ENCODE measurements at regions not wholly inside any gene's neighbourhood (a gene's known extent, or its start where the extent isn't known, plus 50 kb on each side); places are given as distances from the start of the nearest gene placed in this dataset.
"Not testable (repeated sequence)": the region's sequence is repeated elsewhere in the genome, so short reads cannot be mapped to it uniquely, and the experiment has no call there.

DNA sequence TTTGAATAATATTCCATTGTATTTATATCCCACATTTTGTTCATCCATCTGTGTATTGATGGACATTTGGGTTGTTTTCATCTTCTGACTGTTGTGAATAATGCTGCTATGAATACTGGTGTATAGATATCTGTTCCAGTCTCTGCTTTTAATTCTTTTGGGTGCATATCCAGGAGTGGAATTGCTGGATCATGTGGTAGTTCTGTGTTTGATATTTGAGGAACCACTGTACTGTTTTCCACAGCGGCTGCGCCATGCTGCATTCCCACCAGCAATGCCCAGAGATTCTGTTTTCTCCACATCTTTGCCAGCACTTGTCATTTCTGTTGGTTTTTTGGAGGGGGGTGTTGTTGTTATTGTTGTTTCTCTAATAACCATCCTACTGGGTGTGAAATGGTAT, 131.6 kb upstream of the KIF26B start:
- DNase-seq, result no peak

DNA sequence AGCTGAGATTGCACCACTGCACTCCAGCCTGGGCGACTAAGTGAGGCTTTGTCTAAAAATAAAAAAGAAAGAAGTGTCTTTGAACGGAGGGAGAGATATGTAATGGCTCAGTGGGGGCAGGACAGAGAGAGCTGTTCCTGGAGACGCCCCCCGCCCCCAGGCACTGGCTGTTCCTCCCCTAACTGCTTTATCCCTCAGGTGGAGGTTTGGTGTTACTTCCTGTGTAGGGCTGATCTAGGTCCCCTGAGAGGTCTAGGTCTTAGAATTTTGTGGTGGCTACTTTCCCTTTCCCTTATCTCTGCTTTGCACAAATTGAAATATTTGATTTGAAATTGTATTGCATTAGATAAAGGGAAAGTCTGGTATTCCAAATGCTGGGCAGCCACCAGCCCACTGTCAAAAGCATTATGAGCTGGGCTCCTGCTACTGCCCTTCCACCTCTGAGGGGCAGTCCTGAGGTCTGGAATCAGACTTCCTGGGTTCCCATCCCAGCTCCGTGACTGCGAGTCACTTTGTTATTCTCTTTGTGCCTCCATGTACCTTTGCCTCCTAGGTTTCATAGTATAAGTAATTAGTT, 134.8 kb upstream of the KIF26B start:
- DNase-seq, result no peak

DNA sequence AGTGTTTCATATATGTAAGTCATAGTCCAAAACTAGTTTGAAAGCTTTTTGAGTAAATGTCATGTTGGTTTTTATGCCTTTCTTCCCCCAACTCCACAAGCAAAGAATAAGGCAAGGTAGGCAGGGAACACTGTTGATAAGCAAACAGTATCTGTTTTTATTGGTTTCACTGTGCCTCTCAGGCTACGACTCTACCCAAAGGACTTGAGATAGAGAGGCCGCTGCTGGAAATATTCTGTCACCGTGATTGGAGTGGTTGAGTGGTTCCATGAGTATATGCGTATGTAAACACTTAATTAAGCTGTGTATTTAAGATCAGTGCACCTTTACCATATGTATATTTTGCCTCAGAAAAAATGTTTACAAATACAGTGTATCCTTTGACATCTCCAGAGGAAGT, 138.1 kb upstream of the KIF26B start:
- DNase-seq, result no peak

DNA sequence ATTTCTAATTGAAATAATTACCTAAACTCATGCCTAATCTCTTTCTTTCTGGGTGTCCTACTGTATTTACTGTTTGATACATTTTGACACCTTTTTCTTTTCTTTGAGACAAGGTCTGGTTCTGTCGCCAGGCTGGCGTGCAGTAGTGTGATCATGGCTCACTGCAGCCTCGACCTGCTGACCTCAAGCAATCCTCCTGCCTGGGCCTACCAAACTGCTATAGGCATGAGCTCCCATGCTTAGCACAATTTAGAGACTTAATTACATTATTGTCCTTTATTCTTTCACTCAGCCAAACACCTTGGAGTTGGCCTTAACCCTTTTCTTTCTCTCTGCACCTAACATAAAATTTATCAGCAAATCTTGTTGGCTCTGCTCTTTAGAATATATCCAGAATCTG, 139.8 kb upstream of the KIF26B start:
- no peak for DNase-seq

DNA sequence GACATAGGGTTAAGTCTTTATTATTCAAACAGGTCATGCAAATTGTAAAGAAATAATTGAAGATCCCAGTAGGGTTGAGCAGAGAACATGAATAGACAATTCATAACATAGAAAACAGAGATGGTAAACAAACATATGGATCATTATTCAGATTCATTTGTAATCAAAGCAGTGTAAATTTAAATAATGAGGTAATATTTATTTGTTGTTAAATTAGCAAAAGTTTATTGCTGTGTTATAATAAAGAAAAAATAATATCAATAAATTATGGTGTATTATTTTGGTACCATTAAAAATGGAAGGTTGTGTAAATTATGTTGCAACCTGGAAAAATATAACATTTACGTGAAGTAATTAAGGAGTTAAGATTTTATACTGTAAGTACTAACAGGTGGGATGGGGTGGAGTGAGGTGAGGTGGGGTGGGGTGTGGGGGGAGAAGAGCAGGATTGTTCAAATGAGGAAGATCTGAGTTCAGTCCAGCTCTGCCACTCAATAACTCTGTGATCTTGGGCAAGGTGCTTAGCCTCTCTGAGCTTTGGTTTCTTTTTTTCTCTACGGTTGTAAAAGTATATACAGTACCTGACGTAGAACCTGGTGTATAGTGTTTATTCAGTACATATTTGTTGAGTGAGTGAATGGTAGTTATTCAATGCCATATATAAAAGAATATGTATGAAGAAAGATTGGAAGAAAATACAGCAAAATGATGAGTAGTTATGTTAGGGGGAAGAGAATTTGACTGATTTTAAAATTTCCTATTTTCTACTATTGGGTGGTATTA, 140.3 kb upstream of the KIF26B start:
- no peak for DNase-seq

DNA sequence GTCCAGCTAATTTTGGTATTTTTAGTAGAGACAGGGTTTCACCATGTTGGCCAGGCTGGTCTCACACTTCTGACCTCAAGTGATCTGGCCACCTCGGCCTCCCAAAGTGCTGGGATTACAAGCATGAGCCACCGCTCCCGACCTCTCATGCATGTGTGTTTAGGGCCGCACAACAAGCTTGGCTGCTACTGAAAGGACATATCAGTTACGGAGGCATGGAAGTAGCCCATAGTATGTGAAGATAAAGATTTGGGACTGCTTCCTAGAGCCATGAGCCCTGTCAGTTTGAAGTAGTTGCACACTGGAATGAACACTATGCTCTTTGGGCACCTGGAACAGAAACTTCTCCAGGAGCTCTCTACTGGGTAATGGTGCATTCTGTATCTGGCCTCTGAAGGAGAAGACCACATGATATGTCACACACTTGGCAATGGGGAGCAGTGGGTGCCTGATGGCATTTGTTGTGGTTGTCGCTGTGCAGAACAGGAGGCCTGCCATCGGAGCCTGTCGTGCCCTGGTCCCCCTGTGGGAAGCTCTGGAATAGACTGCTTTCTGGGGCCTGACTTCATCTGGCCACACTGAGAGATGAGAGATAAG, 144.7 kb upstream of the KIF26B start:
- DNase-seq, result no peak

DNA sequence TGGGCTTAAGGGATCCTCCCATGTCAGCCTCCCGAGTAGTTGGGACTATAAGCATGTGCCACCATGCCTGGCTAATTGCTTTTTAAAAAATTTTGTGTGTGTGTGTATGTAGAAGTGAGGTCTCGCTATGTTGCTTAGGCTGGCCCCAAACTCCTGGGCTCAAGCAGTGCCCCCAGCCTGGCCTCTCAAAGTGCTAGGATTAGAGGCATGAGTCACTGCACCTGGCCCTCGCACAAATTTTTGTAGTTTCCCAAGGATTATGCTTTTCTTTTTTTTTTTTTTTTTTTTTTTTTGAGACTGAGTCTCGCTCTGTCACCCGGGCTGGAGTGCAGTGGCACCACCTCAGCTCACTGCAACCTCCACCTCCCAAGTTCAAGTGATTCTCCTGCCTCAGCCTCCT, 144.4 kb upstream of the HNRNPU start:
- DNase-seq, result no peak

DNA sequence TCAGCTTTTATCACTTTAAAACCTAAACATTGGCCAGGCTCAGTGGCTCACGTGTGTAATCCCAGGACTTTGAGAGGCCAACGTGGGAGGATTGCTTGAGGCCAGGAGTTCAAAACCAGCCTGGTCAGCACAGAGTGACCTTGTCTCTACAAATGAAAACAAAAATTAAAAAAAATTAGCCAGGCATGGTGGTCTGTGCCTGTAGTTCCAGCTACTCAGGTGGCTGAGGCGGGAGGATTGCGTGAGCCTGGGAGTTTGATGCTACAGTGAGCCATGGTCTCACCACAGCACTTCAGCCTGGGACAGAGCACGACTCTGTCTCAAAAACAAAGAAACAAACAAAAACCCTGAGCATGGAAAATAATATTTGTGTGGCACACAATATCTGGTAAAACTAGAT, 143.5 kb upstream of the HNRNPU start:
- DNase-seq, result no peak

DNA sequence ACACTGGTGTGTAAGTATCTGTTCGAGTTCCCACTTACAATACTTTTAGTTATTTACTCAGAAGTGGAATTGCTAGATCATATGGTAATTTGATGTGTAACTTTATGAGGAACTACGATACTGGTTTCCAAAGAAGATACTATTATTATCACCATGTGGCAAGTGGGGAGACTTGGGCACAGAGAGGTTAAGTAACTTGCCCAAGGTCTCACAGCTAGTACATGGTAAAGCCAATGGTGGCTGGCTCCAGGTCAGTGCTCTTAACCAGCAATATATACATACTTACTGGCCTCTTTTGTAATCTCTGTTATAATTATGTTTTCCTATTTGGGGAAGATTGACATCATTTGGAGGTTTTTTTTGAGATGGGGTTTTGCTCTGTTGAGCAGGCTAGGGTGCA, 138.9 kb upstream of the HNRNPU start:
- DNase-seq, result no peak

DNA sequence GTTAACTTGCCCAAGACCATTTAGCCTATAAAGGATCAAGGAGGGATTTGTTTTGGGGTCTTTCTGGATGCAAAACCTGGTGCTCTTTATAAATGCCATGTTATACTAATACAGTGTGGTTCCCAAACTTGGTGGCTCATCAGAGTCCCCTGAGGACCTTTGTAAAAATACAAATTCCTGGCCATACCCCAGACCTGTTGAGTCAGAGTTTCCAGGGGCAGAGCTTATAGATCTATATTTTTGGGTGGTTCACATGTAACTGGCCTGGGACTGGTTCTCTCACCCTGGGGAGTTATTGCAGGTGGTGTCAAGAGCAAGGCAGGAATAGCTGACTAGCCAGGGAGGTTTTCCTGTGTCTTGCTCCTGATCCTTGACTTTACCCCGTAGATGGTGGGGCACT, 136.9 kb upstream of the HNRNPU start:
- no peak for DNase-seq

DNA sequence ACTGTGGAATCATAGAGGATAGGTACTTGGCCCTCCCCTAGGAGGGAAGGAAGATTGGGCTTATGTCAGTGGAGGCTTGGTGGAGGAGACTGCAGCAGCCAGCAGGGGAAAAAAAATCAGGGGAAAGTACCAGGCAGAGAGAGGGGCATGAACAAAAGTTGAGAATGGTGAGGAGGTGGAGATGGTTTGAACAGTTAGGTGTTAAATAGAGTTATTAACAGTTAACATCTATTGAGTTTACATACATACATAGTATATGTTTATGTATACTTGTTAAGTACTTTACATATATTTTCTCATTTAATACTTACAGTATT, 136.5 kb upstream of the HNRNPU start:
- no peak for DNase-seq

DNA sequence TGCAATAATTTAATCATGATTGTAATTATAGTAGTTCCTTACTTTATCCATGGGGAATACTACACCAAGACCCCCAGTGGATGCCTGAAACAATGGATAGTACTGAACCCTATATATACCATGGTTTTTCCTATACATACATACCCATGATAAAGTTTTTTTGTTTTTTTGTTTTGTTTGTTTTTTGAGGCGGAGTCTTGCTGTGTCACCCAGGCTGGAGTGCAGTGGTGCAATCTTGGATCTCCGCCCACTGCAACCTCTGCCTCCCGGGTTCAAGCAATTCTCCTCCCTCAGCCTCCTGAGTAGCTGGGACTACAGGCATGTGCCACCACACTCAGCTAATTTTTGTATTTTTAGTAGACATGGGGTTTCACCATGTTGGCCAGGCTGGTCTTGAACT, 135.3 kb upstream of the HNRNPU start:
- not testable (repeated sequence) for DNase-seq

DNA sequence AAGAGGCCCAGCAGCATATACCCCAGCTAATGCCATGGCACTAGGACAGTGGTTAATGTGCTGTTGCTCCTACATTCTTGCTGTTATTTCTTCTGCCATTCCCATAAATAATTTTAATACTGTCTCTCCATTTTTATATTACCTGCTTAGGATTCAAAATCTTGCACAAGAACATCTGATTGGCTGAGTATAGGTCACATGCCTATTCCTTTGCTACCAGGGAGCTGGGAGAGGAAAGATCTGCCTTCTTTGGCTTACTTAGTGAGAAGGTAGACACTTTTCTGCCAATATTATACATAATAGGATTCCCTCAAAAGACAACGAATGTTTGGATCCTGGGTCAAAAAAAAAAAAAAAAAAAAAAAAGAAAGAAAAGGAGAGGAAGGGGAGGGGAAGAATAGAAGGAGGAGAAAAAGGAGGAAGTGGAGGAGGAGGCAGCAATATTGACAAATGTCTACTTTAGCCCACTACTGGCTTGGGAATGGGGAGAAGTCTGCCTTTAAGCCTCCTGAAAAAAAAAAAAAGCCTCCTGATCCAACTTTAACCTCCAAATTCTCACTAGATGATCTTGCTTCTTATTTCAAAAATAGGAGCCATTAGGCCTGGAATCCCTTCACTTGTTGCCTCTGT, 134.5 kb upstream of the HNRNPU start:
- DNase-seq, result no peak

DNA sequence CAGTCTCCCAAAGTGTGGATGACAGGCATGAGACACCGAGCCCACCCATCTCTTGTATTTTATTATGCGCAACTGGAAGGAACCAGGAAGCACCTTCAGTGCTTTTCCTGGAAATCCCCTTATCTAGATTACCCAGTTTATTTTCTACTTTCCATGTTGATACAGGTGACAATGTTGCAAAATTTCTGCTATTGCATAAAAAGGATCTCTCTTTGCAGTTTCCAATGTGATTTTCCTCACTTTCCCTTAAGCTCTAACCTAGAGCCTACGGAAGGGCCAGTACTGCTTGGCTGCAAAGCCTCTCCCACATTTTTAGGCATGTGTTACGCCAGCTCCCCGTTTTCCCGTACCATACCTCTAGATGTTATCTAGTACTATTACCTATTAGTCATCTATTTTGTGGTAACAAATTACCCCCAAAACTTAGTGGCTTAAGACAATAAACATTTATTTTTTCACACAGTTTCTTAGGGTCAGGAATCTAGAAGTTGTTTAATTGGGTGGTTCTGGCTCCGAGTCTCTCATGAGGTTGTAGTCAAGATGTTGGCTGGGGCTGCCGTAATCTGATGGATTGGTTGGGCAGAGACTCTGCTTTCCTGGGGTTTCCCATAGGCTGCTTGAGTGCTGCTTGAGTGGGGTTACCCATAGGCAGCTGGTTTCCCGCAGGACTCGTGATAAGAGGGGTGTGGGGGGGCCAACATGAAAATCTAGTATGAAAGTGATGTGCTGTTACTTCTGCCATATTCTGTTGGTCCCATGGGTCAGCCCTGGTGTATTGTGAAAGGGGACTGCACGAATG, 131.5 kb upstream of the HNRNPU start:
- DNase-seq, result no peak

DNA sequence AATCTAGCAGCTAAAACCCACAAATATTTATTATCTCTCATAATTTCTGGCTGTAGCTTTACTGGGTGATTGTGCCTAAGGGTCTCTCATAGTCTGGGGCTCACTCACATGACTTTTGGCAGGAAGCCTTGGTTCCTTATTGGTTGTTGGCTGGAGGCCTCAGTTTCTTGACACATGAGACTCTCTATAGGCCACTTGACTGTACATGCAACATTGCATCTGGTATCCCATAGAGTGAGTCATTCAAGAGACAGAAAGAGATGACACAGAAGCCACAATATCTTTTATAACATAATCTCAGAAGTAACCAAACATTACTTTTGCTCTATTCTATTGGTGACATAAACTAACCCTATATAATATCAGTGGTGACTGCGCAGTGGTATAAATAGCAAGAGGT, 128.5 kb upstream of the HNRNPU start:
- DNase-seq, result no peak

DNA sequence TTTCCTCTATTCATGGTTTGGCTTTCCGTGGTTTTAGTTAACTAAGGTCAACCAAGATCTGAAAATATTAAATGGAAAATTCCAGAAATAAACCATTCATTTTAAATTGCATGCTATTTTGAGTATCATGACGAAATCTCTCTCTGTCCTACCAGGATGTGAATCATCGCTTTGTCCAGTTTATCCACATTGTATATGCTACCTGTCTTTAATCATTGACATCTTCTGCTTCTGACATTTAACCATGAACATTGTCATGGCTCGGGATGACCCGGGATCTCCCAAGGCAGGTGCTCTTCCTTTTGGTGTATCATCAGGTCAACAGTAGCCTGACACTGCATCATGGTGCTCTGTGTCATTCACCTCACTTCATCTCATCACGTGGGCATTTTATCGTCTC, 125.5 kb upstream of the HNRNPU start:
- DNase-seq, result peak; percentile 7

DNA sequence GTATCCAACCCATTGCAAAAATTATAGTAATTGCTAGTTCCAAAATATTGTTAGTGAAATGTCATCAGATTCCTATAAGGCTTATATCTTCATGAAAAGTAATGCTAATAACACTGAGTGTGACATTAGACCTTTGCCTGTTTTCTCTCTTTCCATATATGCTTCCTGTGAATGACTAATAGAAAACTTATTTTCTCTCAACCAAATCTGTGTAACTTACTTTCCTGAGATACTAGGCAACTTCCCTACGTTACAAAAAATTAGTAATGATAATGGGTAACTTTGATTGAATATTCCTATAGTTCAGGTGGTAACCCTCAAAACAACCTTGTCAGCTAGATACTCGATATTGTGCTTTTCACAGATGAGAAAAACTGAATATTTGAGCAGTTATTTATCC, 124.2 kb upstream of the HNRNPU start:
- no peak for DNase-seq

DNA sequence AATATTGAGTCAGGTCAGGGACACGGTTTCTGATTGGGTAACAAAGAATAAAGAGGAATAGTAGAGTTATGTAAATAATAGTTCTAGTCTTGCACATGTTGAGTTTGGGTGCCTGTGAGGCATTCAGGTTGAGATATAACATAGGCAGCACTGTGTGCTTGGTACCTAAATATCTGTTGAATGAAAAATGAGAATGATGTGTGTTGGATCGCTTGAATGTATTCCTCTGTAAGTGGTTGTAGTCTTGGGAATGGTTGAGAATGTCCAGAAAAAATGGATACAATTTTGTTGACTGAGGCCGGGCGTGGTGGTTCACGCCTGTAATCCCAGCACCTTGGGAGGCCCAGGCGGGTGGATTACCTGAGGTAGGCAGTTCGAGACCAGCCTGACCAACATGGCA, 116.3 kb upstream of the HNRNPU start:
- no peak for DNase-seq

DNA sequence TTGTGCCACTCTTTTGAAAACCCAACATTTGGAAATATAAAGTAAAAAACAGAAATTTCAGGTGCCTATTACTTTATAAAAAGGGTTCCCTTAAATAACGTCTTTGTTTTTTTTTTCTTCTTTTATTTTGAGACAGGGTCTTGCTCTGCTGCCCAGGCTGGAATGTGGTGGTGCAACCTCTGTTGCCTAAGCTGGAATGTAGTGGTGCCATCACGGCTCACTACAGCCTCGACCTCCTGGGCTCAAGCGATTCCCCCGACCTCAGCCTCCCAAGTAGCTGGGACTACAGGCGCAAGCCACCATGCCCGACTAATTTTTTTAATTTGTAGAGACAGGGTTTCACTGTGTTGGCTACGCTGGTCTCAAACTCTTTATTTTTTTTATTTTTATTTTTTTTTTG, 110.2 kb upstream of the HNRNPU start:
- no peak for DNase-seq

DNA sequence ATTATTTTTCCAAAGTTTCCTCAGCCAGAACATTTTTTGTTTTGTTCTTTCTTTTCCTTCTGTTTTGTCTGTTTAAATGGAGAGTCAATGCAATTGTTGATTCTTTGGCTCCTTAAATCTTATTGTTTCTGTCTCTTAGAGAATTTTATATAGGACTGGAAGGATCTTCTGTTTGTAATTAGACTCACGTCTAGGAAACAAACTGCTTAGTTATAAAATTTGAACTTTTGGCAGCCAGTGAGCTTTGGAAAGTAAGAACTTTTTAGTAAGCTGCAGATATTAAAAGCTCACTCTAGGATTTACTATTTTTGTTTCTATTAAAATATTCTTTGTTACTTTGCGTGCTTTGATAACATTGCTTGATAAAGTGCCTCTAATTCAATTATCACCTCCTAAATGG, 109.8 kb upstream of the HNRNPU start:
- DNase-seq, result no peak

DNA sequence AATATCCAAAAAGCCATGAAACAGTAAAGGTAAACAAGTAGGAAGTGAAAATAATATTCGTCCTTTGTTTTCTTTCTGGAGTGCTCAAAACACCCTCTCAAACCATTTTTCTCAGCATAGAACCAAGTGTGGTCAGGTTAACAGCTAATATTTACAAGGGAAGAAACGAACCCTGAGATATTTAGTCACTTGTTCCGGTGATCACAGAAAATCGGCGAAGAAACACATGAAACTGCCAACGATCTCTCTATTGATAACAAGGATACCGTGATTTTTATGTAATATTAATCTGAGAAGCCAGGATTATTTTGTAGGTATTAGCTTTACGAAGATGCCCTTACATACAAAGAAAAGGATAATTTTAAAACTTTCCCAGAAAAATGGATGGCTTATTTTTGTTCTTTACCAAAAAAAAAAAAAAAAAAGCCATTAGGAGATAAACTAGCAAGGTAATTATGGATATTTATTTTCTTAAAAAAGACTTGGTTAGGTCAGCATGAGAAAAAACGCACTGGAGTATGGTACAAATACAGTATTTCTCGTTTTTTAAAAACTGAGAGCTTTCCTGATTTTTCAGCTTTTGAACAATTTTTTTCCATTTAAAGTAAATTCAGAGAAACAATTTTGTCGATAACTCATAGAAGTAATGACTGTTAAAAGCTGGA, 107.3 kb upstream of the HNRNPU start:
- no peak for DNase-seq

DNA sequence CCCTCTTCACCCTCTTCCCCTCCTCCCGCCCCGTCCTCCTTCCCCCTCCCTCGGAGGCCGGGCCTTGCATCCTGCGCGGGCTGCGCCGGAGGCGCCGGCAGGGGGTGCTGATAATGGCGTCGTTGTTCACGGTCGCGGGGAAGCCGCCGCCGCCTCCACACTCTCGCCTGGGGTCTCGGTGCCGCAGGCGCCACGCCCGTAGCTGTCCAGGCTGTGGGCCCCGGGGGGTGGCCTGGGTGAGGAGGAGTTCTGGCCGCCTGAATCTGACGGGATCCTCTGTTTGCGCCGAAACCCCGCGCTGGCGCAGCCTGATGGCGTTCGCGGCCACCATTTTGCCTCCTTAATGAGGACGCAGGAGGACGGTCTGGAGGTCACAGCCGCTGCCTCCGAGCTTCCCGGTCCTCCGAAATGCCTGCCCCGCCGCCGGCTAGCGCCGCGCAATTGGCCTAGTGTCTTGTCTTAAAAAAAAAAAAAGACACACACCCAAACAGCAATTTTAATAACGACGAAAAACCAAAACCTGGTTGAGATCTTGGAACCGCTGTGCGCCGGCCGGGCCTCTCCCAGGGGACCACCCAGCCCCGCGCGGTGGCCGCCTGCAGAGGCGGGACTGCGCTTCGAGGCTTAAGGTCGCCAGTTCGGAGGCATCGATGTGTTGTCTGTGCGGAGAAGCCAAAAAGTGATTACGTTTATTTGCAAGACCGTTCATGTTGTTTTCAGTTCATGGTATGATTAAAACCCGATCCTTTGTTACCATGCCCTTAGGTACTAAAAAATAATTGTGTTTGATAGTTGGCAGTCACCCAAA, 106.6 kb upstream of the HNRNPU start:
- DNase-seq, result peak; percentile 93
